ENCODE measurements at regions not wholly inside any gene's neighbourhood (a gene's known extent, or its start where the extent isn't known, plus 50 kb on each side); places are given as distances from the start of the nearest gene placed in this dataset.

GRCh38 chr1:239302696-239303095 lies 83.7 kb upstream of the CHRM3 start:
- no peak overlapping the region for H3K9ac ChIP-seq (ENCODE audit: insufficient read length)
- TF ChIP-seq POLR2AphosphoS5 (IDR thresholded peaks at IDR 0.05; ENCODE audit: borderline replicate concordance, low read depth, low read length) (no peak), EZH2 (IDR thresholded peaks at IDR 0.05) (no peak), FOXP2 (optimal IDR thresholded peaks at IDR 0.05; ENCODE audit: control extremely low read depth, extremely low read length, insufficient read depth) (no peak)
- H3K27ac ChIP-seq, result no peak overlapping the region
- H3K4me3 ChIP-seq, result no peak overlapping the region
- H3K9me3 ChIP-seq (ENCODE audit: low read depth, low read length), result no peaks in the 10 kb centered on the region
- DNase-seq (ENCODE audit: low read depth, low spot score), result no peak
- H3K36me3 ChIP-seq (ENCODE audit: insufficient read depth, low read length), result no peaks in the 10 kb centered on the region

GRCh38 chr1:239301251-239301650 lies 85.1 kb upstream of the CHRM3 start:
- Histone ChIP-seq H3K9me3 (ENCODE audit: low read depth, low read length) (no peaks in the 10 kb centered on the region), H3K4me3 (no peak overlapping the region), H3K27ac (no peak overlapping the region), H3K36me3 (ENCODE audit: insufficient read depth, low read length) (no peaks in the 10 kb centered on the region), H3K9ac (ENCODE audit: insufficient read length) (no peak overlapping the region)
- no peak for DNase-seq (ENCODE audit: low read depth, low spot score)
- TF ChIP-seq EZH2 (IDR thresholded peaks at IDR 0.05) (no peak), FOXP2 (optimal IDR thresholded peaks at IDR 0.05; ENCODE audit: control extremely low read depth, extremely low read length, insufficient read depth) (no peak), POLR2AphosphoS5 (IDR thresholded peaks at IDR 0.05; ENCODE audit: borderline replicate concordance, low read depth, low read length) (no peak)

GRCh38 chr1:239297910-239298309 lies 88.5 kb upstream of the CHRM3 start:
- Histone ChIP-seq H3K36me3 (ENCODE audit: insufficient read depth, low read length) (no peaks in the 10 kb centered on the region), H3K9me3 (ENCODE audit: low read depth, low read length) (no peaks in the 10 kb centered on the region), H3K9ac (ENCODE audit: insufficient read length) (no peak overlapping the region), H3K27ac (no peak overlapping the region), H3K4me3 (no peak overlapping the region)
- DNase-seq (ENCODE audit: low read depth, low spot score), result no peak
- TF ChIP-seq POLR2AphosphoS5 (IDR thresholded peaks at IDR 0.05; ENCODE audit: borderline replicate concordance, low read depth, low read length) (no peak), EZH2 (IDR thresholded peaks at IDR 0.05) (no peak), FOXP2 (optimal IDR thresholded peaks at IDR 0.05; ENCODE audit: control extremely low read depth, extremely low read length, insufficient read depth) (no peak)

- no peak overlapping the region for H3K9ac ChIP-seq (ENCODE audit: insufficient read length)
- DNase-seq (ENCODE audit: low read depth, low spot score), result no peak
- H3K9me3 ChIP-seq (ENCODE audit: low read depth, low read length), result no peaks in the 10 kb centered on the region
- no peak overlapping the region for H3K4me3 ChIP-seq
- no peak overlapping the region for H3K27ac ChIP-seq
- H3K36me3 ChIP-seq (ENCODE audit: insufficient read depth, low read length), result no peaks in the 10 kb centered on the region
- no peak for TF ChIP-seq FOXP2 (optimal IDR thresholded peaks at IDR 0.05; ENCODE audit: control extremely low read depth, extremely low read length, insufficient read depth)
- TF ChIP-seq POLR2AphosphoS5 (IDR thresholded peaks at IDR 0.05; ENCODE audit: borderline replicate concordance, low read depth, low read length), result no peak
- TF ChIP-seq EZH2 (IDR thresholded peaks at IDR 0.05), result no peak
Observed at GRCh38 chr1:239293350-239294110, 92.8 kb upstream of the CHRM3 start.

GRCh38 chr1:239288820-239289554 lies 97.4 kb upstream of the CHRM3 start:
- H3K4me3 ChIP-seq, result no peak overlapping the region
- TF ChIP-seq POLR2AphosphoS5 (IDR thresholded peaks at IDR 0.05; ENCODE audit: borderline replicate concordance, low read depth, low read length) (no peak), EZH2 (IDR thresholded peaks at IDR 0.05) (no peak), FOXP2 (optimal IDR thresholded peaks at IDR 0.05; ENCODE audit: control extremely low read depth, extremely low read length, insufficient read depth) (no peak)
- no peak overlapping the region for H3K9ac ChIP-seq (ENCODE audit: insufficient read length)
- no peaks in the 10 kb centered on the region for H3K9me3 ChIP-seq (ENCODE audit: low read depth, low read length)
- H3K36me3 ChIP-seq (ENCODE audit: insufficient read depth, low read length), result no peaks in the 10 kb centered on the region
- no peak overlapping the region for H3K27ac ChIP-seq
- no peak for DNase-seq (ENCODE audit: low read depth, low spot score)

DNA sequence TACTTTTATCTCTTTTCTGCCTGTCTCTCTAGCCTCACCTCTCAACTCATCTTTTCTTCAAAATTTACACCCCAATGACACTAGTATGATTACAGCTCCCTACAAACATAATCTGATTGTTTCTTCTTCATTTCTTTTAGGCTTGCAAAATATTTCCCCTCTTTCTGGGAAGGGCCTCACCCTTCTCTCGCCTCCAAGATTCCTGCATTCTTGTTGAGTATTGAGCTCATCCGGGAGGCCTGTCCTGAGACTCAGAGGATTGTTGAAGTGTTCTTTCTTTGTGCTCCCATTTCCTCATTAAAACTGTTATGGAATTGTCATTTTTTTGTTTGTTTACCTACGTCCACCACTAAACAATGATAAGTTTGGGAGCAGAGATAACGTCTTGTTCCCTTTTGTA lies 99.1 kb upstream of the CHRM3 start:
- no peak overlapping the region for H3K9ac ChIP-seq (ENCODE audit: insufficient read length)
- TF ChIP-seq POLR2AphosphoS5 (IDR thresholded peaks at IDR 0.05; ENCODE audit: borderline replicate concordance, low read depth, low read length), result no peak
- H3K9me3 ChIP-seq (ENCODE audit: low read depth, low read length), result no peaks in the 10 kb centered on the region
- no peak overlapping the region for H3K27ac ChIP-seq
- no peaks in the 10 kb centered on the region for H3K36me3 ChIP-seq (ENCODE audit: insufficient read depth, low read length)
- DNase-seq (ENCODE audit: low read depth, low spot score), result no peak
- no peak overlapping the region for H3K4me3 ChIP-seq

- DNase-seq (ENCODE audit: low read depth, low spot score), result no peak
- no peak overlapping the region for H3K4me3 ChIP-seq
- no peaks in the 10 kb centered on the region for H3K9me3 ChIP-seq (ENCODE audit: low read depth, low read length)
- TF ChIP-seq EZH2 (IDR thresholded peaks at IDR 0.05) (no peak), FOXP2 (optimal IDR thresholded peaks at IDR 0.05; ENCODE audit: control extremely low read depth, extremely low read length, insufficient read depth) (no peak), POLR2AphosphoS5 (IDR thresholded peaks at IDR 0.05; ENCODE audit: borderline replicate concordance, low read depth, low read length) (no peak)
- no peak overlapping the region for H3K27ac ChIP-seq
- no peak overlapping the region for H3K9ac ChIP-seq (ENCODE audit: insufficient read length)
- no peaks in the 10 kb centered on the region for H3K36me3 ChIP-seq (ENCODE audit: insufficient read depth, low read length)
Observed at GRCh38 chr1:239283216-239283615, 103.2 kb upstream of the CHRM3 start.

GRCh38 chr1:239282411-239282810 lies 104.0 kb upstream of the CHRM3 start:
- no peak for DNase-seq (ENCODE audit: low read depth, low spot score)
- no peak overlapping the region for H3K9ac ChIP-seq (ENCODE audit: insufficient read length)
- TF ChIP-seq POLR2AphosphoS5 (IDR thresholded peaks at IDR 0.05; ENCODE audit: borderline replicate concordance, low read depth, low read length) (no peak), EZH2 (IDR thresholded peaks at IDR 0.05) (no peak), FOXP2 (optimal IDR thresholded peaks at IDR 0.05; ENCODE audit: control extremely low read depth, extremely low read length, insufficient read depth) (no peak)
- H3K9me3 ChIP-seq (ENCODE audit: low read depth, low read length), result no peaks in the 10 kb centered on the region
- H3K36me3 ChIP-seq (ENCODE audit: insufficient read depth, low read length), result no peaks in the 10 kb centered on the region
- H3K4me3 ChIP-seq, result no peak overlapping the region
- no peak overlapping the region for H3K27ac ChIP-seq

All from SK-N-MC (cell line).